ENCODE measurements at regions not wholly inside any gene's neighbourhood (a gene's known extent, or its start where the extent isn't known, plus 50 kb on each side); places are given as distances from the start of the nearest gene placed in this dataset.

DNA sequence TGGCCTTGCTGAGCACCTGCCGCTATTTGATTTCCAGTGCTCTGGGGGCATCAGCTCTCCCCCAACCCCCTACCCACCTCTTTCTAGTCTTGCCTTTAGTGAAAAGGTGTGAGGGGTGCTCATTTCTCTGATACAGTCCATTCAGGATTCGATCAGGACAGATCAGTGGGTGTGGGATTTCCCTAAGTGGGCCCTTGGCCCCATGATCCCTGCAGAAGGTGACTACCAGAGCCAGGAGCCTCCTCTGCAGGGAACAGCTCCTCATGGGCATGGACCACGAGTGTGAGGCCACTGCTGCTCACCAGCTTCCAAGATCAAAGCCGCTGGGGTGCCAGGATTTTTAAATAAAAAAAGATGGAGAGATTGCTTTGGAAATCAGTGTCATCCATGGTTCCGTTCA is 835.2 kb upstream of the ID2 start:
- Histone ChIP-seq H3K9me3 (replicated peaks in 1 of 11) (peaks cover 0 to 3% (median 0%) of the 10 kb centered on the region in 11 experiments; a peak in 2 of 22 replicates), H3K4me1 (peaks cover 0 to 19% (median 15%) of the 10 kb centered on the region in 10 experiments; a peak in 16 of 20 replicates), H3K4me2 (no peak overlapping the region), H3K4me3 (no peak overlapping the region), H3K27me3 (no peaks in the 10 kb centered on the region), H3K9ac (no peak overlapping the region), H3K36me3 (no peaks in the 10 kb centered on the region), H3K27ac (no peak overlapping the region), H4K20me1 (no peaks in the 10 kb centered on the region)
- TF ChIP-seq Cebpa-rat (IDR thresholded peaks at IDR 0.05), result no peak

DNA sequence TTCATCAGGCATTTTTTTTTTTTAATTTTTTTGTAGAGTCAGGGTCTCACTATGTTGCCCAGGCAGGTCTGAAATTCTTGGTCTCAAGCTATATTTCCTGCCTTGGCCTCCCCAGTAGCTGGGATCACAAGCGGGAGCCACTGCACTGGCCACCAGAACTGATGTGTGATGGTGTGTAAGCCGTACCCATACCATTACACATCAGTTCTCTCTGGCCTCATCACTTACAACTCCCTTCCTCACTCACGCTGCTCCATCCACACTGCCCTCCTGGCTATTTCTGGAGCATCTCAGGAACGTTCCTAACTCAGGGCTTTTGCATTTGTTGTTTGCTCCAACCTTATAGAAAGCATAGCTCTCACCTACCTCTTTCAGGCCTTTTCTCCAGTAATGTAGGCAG is 834.5 kb upstream of the ID2 start:
- no peaks in the 10 kb centered on the region for H3K27me3 ChIP-seq
- TF ChIP-seq Cebpa-rat (IDR thresholded peaks at IDR 0.05), result no peak
- no peak overlapping the region for H3K27ac ChIP-seq
- no peak overlapping the region for H3K4me2 ChIP-seq
- H3K36me3 ChIP-seq, result no peaks in the 10 kb centered on the region
- no peaks in the 10 kb centered on the region for H3K9me3 ChIP-seq (replicated peaks in 1 of 11)
- no peak overlapping the region for H3K4me3 ChIP-seq
- no peak overlapping the region for H3K9ac ChIP-seq
- peaks cover 0 to 19% (median 15%) of the 10 kb centered on the region in 10 experiments; a peak in 16 of 20 replicates for H3K4me1 ChIP-seq
- H4K20me1 ChIP-seq, result no peaks in the 10 kb centered on the region

DNA sequence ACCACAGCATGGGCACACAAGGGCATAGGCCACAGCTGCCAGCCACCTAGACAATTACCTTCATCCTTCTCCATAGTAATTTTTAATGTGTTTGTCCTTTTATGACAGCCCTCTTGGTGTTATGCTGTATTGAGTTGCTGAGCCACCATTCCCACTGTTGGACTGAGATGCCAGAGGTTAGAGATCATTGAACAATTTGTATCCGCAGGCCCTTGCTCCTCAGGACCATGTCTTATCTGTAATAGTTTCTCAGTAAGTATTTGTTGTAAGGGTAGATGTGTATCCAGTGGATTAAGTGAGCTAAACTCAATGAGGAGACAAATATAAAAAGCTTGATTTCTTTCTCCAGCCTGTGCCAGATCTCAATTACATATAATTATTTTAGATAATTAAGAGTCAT is 832.8 kb upstream of the ID2 start:
- no peaks in the 10 kb centered on the region for H3K36me3 ChIP-seq
- H3K4me3 ChIP-seq, result no peak overlapping the region
- H3K9me3 ChIP-seq (replicated peaks in 1 of 11), result no peaks in the 10 kb centered on the region
- no peak overlapping the region for H3K27ac ChIP-seq
- no peak for TF ChIP-seq Cebpa-rat (IDR thresholded peaks at IDR 0.05)
- no peak overlapping the region for H3K4me2 ChIP-seq
- H4K20me1 ChIP-seq, result no peaks in the 10 kb centered on the region
- no peaks in the 10 kb centered on the region for H3K27me3 ChIP-seq
- H3K4me1 ChIP-seq, result peaks cover 0 to 19% (median 15%) of the 10 kb centered on the region in 10 experiments; a peak in 16 of 20 replicates
- no peak overlapping the region for H3K9ac ChIP-seq

DNA sequence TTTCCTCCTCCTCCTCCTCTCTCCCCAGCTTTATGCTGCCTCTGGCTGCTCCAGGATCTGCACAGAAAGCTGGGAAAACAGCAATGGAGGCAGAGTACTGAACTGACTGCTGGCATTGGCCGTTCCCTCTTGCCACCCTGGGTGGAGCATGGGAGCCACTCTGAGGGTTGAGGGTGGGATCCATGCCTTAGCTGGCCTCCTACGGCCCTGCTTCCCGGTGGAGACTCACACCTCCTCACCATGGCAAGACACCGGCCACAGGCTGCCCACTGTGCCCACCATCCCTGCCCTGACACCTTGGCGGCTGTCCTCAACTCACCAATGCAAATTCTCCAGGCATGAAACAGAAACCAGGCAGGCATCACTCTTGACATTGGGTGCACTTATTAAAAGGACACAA is 832.3 kb upstream of the ID2 start:
- H3K9ac ChIP-seq, result no peak overlapping the region
- H4K20me1 ChIP-seq, result no peaks in the 10 kb centered on the region
- no peaks in the 10 kb centered on the region for H3K9me3 ChIP-seq (replicated peaks in 1 of 11)
- no peaks in the 10 kb centered on the region for H3K27me3 ChIP-seq
- no peaks in the 10 kb centered on the region for H3K36me3 ChIP-seq
- H3K4me2 ChIP-seq, result no peak overlapping the region
- H3K4me1 ChIP-seq, result peaks cover 0 to 15% (median 13%) of the 10 kb centered on the region in 10 experiments; a peak in 16 of 20 replicates
- TF ChIP-seq Cebpa-rat (IDR thresholded peaks at IDR 0.05), result no peak
- H3K4me3 ChIP-seq, result no peak overlapping the region
- no peak overlapping the region for H3K27ac ChIP-seq

DNA sequence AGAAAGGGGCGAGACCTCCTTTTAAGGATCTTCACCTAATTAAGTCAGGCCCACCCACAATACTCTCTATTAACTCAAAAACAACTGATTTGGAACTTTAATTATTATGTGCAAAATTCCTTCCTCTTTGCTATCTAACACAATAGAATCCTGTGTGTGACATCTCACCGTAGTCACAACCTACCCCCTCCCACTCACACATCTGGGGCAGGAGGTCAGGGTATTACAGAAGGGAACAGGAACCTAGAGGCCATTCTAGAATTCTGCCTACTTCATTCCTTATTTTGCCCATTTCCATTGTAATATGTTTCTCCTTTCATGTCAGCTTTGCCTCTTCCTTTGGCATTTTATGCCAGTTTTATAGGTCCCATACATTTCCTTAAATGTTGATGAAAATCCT is 829.3 kb upstream of the ID2 start:
- Histone ChIP-seq H3K9ac (no peak overlapping the region), H3K9me3 (replicated peaks in 1 of 11) (no peaks in the 10 kb centered on the region), H4K20me1 (no peaks in the 10 kb centered on the region), H3K4me1 (no peaks in the 10 kb centered on the region), H3K4me3 (no peak overlapping the region), H3K27me3 (no peaks in the 10 kb centered on the region), H3K27ac (no peak overlapping the region), H3K36me3 (no peaks in the 10 kb centered on the region), H3K4me2 (no peak overlapping the region)
- TF ChIP-seq Cebpa-rat (IDR thresholded peaks at IDR 0.05), result no peak

DNA sequence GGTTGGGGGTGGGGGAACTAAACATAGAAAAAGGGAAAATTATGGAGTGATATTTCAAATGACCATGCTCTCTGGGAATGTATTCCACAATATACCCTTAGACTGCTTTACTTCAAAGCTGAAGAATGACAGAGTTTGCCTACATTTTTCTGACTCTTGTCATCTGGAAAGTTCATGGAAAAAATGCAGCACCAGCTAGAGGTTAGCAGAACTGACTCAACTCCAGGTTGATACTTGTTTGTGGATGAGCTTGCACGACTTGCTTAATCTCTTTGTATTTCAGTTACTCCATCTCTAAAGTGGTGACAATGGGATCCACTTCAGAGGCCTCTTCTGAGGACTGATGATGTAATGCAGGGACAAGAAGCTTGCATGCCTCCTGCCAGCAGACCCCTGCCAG is 824.0 kb upstream of the ID2 start:
- H3K4me2 ChIP-seq, result no peak overlapping the region
- H3K4me1 ChIP-seq, result peaks cover 0 to 19% (median 11%) of the 10 kb centered on the region in 10 experiments; a peak in 15 of 20 replicates
- no peak overlapping the region for H3K9ac ChIP-seq
- no peaks in the 10 kb centered on the region for H3K9me3 ChIP-seq (replicated peaks in 1 of 11)
- TF ChIP-seq Cebpa-rat (IDR thresholded peaks at IDR 0.05), result no peak
- H3K36me3 ChIP-seq, result no peaks in the 10 kb centered on the region
- no peaks in the 10 kb centered on the region for H4K20me1 ChIP-seq
- H3K27me3 ChIP-seq, result no peaks in the 10 kb centered on the region
- H3K27ac ChIP-seq, result no peak overlapping the region
- no peak overlapping the region for H3K4me3 ChIP-seq

DNA sequence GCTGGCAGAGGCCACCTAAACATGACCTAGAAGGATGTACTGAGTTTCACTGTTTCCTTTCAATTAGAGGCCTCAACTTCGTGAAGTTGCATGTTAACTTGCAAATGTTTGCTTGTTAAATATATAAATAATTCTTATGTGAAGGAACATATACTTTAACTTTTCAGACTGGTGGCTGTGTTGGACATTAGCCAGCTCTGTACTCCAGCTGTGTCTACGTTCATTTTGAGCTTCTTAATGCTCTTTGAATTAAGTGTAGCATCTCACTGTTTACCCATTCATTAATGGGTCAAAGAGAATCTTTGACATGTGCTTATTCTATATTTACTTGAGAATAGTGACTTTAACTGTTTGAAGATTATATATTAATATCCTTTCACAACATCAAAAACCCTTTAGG is 823.2 kb upstream of the ID2 start:
- H3K9ac ChIP-seq, result no peak overlapping the region
- H3K27ac ChIP-seq, result no peak overlapping the region
- H3K9me3 ChIP-seq (replicated peaks in 1 of 11), result no peaks in the 10 kb centered on the region
- H4K20me1 ChIP-seq, result no peaks in the 10 kb centered on the region
- H3K4me3 ChIP-seq, result no peak overlapping the region
- H3K4me2 ChIP-seq, result no peak overlapping the region
- no peak for TF ChIP-seq Cebpa-rat (IDR thresholded peaks at IDR 0.05)
- no peaks in the 10 kb centered on the region for H3K27me3 ChIP-seq
- no peaks in the 10 kb centered on the region for H3K36me3 ChIP-seq
- peaks cover 0 to 19% (median 11%) of the 10 kb centered on the region in 10 experiments; a peak in 15 of 20 replicates for H3K4me1 ChIP-seq

DNA sequence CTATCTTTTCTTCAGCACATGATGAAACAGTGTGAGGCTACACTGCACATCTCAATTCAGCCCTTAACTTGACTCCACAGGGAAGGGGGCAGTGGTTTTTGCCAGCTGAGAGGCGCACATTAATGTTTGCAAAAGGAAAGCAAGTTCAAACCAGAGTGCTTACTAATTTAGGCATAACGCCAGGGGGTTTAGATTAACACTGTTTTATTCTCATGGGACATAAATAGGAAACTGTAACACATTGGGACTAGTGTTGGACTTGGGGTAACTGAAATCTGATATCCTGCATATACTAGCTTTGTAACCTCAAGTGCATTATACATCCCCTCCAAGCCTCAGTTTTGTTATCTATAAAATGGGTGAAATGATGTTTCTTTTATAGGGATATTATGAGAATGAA is 821.2 kb upstream of the ID2 start:
- no peaks in the 10 kb centered on the region for H3K36me3 ChIP-seq
- no peak for TF ChIP-seq Cebpa-rat (IDR thresholded peaks at IDR 0.05)
- H3K27ac ChIP-seq, result no peak overlapping the region
- H3K9ac ChIP-seq, result no peak overlapping the region
- no peaks in the 10 kb centered on the region for H3K9me3 ChIP-seq (replicated peaks in 1 of 11)
- H3K4me2 ChIP-seq, result peak overlapping the region in 8 of 11 experiments; percentile 23 to 65 (median 42); a peak in 14 of 22 replicates
- H3K27me3 ChIP-seq, result no peaks in the 10 kb centered on the region
- no peaks in the 10 kb centered on the region for H4K20me1 ChIP-seq
- peaks cover 0 to 19% (median 11%) of the 10 kb centered on the region in 10 experiments; a peak in 15 of 20 replicates for H3K4me1 ChIP-seq
- H3K4me3 ChIP-seq, result no peak overlapping the region

DNA sequence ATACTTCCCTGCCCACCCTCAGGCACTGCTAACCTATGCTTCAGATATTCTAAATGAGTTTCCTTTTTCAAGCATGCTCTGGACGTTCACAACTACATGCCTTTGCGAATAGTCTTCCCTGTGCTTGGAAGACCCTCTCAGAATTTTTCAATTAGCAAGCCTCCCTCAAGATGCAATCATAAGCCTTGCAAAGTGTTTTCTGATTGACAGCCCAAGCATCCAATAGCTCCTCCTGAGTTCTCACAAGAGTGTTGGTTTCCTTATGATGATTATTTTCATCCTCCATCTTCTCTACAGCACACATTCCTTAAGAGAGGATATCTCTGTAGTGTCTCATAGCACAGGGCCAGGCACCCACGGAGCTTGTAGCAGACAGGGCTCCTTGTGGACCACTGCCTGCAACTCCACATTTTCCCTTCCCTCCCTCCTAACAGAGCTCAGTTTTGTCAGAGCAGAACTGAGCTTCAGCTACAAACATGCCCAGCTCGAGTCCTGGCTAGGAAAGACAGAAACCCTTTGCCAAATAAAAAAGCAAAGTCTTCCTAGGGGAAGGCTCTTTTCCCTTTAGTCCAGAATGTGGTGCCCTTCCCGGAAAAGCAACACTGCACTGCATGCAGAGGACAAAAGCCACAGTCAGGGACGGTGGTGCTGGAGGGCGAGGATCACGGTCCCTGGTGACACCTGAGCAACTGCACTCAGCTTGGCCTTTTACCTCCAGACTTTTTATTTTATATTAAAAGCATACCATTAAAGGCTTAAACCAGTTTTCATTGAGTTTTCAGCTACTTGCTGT is 819.8 kb upstream of the ID2 start:
- no peaks in the 10 kb centered on the region for H4K20me1 ChIP-seq
- H3K4me1 ChIP-seq, result peaks cover 11 to 21% (median 16%) of the 10 kb centered on the region in 10 experiments
- TF ChIP-seq Cebpa-rat (IDR thresholded peaks at IDR 0.05), result no peak
- H3K9ac ChIP-seq, result no peak overlapping the region
- no peak overlapping the region for H3K27ac ChIP-seq
- no peak overlapping the region for H3K4me3 ChIP-seq
- no peaks in the 10 kb centered on the region for H3K9me3 ChIP-seq (replicated peaks in 1 of 11)
- H3K27me3 ChIP-seq, result no peaks in the 10 kb centered on the region
- H3K4me2 ChIP-seq, result no peak overlapping the region
- H3K36me3 ChIP-seq, result no peaks in the 10 kb centered on the region

DNA sequence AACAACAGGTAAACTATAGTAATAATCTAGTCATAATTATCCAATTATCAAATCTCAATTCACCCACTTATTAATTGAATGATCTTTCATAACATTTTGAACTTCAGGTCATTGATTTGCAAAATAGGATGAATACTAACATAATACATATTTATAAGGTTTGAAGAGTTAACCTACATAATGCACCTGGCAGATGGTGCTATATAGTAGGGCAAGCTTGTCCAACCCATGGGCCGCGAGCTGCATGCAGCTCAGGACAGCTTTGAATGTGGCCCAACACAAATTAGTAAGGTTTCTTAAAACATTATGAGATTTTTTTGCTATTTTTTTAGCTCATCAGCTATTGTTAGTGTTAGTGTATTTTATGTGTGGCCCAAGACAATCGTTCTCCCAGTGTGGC is 815.8 kb upstream of the ID2 start:
- no peaks in the 10 kb centered on the region for H3K36me3 ChIP-seq
- no peak for TF ChIP-seq Cebpa-rat (IDR thresholded peaks at IDR 0.05)
- H3K9ac ChIP-seq, result no peak overlapping the region
- H3K4me3 ChIP-seq, result no peak overlapping the region
- H3K9me3 ChIP-seq (replicated peaks in 1 of 11), result no peaks in the 10 kb centered on the region
- no peaks in the 10 kb centered on the region for H4K20me1 ChIP-seq
- H3K4me2 ChIP-seq, result peak overlapping the region in 2 of 11 experiments; percentile 72 to 73; a peak in 4 of 22 replicates
- no peaks in the 10 kb centered on the region for H3K27me3 ChIP-seq
- H3K4me1 ChIP-seq, result peaks cover 14 to 28% (median 25%) of the 10 kb centered on the region in 10 experiments
- peak overlapping the region in 1 of 11 experiments; percentile 24; a peak in 1 of 22 replicates for H3K27ac ChIP-seq

Measured in BLaER1 treated with 17β-estradiol and CSF1 and Interleukin-3, amounts not matched to agents 10 nM and 100 nM (cell line).